GM19463 (cell line): ENCODE measurements at regions not wholly inside any gene's neighbourhood (a gene's known extent, or its start where the extent isn't known, plus 50 kb on each side); places are given as distances from the start of the nearest gene placed in this dataset.

ENCODE experiments used
- ATAC-seq: cut with Tn5 transposase; IDR thresholded peaks from one replicate; pipeline ENCODE4 v1.9.1; 2021; ENCODE audit warnings: mild to moderate bottlenecking, moderate library complexity; ENCODE audit not compliant: unreplicated experiment

DNA sequence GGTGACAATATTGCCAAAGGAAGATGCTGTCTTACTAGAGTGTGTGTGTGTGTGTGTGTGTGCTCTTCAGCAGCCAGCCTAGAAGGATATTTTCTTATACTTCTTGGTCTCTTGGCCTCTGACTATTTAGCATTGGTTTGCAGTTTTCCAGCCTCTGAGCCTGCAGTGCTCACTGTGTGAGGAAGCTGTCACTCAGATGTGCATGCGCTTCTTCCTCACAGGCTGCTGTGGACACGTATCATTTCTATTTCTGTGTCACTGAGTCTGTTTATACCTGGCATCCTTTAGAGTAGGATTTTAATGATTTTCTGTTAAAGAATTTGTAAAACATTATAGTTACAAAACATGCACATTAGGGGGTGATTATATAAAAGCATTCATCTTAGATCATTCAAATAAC, 83.3 kb downstream of the ALDH8A1 start:
- no peak for ATAC-seq

DNA sequence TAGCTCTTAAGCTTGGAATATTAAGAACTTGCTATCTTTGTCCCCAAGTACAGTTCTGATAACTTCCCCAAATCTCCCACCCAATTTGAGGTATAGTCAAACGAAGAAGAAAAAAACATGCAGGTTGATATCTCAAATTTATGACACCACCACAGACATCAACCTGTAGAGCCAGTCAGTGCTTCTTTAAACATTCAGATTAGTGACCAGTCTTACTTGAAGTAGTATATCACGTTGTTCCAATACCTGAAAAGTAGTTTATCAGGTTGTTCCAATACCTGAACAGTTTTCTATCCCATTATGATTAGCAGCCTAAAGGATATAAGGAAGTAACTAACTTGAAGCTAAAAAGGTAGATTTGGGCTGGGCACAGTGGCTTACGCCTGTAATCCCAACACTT, 85.3 kb downstream of the ALDH8A1 start:
- ATAC-seq: no peak

DNA sequence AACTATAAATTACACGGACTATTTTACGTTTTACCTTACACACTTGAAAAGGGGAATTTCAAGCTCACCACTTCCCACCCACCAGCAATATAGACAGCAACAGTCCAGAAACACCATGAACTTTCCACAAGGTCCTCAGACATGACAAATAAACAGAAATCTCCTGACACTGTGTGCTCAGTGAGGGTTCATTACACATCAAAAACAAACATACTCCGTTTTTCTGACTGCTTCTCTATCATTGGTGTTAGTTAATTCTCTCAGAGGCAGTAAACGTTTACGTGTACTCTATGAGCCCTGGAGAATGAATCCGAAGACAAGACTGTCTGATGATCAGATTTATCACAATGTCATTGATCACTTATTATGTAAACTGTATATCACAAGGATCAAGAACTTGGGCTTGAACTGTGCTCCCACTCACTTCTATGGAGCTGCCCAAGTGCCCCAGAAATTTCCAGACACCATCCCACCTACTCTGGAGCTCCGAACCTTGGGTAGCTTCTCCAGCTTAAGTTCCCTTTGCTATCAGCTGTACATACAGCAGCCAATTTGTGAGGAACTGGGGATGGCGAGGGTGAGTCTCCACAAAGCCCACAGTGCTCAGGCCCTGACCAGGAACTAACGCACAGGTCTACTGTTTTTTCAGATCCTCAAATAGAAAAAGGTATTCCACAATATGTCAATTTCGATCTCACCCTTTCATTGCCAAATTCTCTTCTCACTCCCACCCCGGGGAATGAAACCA, 86.0 kb downstream of the ALDH8A1 start:
- ATAC-seq: no peak

DNA sequence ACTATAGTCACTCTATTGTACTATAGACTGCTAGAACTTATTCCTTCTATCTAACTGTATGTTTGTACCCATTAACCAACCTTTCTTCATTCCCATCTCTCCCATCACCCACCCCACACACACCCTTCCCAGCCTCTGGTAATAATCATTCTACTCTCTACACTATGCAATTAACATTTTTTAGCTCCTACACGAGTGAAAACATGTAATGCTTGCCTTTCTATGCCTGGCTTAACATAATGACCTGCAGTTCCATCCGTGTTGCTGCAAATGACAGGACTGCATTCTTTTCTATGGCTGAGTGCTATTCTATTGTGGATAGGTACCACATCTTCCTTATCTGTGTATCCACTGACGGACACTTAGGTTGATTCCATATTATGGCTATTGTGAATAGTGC, 95.5 kb downstream of the ALDH8A1 start:
- no peak for ATAC-seq

DNA sequence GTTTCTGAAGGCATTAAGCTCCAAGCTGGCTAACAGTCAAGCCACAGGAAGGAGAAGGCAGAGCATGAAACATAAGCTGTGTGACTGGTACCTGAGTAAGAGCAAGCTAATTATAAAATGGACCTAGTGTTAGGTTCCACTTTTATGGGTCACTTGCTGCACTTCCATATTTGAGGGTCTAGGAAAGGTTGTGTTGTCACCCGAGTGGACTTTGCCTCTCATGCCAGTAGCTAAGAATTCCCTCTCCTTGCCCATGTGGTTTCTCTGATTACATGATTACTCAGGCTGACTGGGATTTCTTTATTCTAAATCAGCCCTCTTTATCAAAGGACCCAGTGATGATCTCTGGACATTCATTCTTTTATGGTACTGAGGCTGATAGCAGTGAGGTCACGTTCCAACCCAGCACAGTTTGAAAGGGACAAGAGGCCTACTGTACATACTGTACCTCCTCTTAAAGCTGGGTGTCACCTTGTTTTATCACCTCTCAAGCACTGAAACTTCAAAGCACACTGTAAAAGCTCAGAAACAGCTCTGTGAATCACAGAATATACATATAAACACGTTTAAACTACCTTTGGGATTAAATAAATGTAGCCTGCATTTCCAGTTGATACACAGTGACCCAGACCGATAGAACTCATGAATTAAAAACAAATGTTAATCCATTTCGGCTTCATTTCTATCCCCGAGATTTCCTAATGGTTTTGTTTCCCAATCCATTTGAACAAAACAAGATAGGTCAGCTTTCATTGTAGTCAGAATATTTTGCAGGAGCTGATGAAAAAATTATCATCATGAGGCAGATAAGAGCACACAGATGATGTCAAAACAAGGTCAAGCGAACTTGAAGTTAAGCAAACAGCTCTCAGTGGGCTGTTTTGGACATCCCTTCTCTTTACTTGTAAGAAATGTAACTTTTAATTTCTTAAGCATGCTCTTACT, 96.5 kb downstream of the ALDH8A1 start:
- no peak for ATAC-seq

DNA sequence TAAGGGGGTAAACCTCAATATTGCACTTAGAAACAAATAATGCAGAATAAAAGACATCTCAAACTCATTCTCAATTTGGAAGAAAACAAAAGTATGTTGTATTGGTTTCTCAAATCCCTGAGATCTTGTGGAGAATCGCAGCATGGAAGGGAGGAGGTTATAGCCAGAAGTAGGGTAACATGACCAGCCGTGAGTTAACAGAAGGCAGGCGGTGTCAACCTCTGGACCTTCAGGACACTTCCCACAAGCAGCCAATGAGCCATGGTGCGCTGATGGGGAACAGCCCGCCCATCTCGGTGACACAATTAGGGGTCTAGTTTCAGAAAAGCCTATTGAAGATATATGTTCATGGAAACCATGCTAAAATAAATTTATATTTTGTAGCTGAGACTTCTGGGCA, 98.4 kb downstream of the ALDH8A1 start:
- no peak for ATAC-seq

DNA sequence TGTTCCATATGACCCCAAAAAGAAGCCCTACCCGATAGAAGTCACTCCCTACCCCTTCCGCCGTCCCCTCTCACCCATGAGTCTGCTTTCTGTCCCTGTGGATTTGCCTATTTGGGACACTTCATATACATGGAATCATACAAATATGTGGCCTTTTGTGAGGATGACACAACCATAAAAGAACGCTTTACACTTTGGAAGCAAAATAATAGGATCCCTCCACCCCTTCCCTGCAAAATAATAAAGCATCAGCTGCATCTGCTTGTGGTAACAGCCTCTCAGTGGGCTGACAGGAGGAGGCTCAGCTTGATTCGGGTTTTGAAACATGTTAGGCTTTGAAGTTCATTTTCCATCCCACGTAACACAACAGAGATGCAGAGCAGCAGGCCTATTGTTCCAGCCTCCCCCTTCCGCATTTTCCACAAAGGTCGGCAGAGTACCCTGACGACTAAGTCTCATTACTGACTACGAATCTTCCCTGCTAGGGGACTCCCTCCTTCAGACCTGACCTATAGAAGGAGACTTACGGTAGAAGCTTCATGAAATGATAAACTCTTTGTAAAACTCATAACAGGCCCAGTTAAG, 99.1 kb downstream of the ALDH8A1 start:
- ATAC-seq: no peak

DNA sequence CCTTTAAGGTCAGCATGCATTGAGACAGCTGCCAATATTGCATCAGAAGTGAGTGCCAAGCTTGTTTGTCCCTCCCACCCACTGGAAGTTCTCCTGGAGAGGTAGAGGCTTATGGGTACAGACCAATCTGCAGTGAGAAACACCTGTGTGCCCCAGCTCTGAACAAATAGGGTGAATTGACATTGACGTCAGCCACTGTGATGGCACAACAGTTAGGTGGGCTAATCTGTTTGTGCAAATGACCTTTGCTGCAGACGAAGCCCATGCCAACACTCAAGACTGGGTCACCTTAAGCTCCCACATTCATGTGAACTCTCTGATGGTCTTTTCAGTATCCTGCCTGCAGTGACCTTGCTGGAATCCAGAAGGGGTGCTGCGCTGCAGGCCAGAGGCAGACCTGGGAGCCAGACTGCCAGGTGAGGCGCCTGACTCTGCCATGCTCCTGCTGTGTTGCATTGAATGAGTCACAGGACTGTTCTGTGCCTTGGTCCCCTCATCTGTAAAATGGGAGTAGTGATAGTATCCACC, 99.9 kb downstream of the ALDH8A1 start:
- no peak for ATAC-seq

DNA sequence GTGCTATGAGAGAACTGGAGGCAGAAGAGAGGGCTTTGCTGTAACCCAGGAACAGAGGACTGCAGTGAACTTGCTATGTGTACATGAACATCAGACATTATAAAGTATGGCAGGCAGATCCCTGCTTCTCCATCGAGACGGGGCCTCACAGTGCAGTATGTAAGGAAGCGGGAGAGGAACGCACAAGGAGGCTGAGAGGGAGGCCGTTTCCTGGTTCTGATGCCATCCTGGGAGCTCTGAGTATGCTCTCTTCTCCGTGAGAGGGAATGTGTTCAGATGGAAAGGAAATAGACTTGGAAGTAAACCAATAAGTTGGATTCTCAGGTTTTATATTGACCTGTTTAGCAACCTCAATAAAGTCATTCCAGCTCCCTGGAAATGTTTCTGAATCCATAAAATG, 101.8 kb downstream of the ALDH8A1 start:
- ATAC-seq: no peak

DNA sequence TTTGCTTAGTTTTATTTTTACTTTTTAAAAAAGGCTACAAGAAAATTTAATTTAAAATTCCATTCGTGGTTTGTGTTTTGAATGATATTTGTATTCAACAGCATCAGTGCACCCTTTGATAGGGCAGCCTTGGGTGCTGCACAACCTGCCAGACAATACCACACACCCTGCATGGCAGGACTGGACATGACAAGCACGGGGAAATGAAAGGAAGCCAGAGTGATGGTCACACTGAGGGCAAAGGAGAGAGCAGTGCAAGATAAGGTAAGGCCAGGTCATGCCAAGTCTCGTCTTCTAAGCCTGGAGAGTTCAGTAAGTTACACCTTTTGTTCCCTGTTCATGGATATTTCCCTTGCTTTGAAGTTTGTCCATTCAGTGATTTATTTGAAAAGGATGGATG, 103.0 kb downstream of the ALDH8A1 start:
- ATAC-seq: no peak

DNA sequence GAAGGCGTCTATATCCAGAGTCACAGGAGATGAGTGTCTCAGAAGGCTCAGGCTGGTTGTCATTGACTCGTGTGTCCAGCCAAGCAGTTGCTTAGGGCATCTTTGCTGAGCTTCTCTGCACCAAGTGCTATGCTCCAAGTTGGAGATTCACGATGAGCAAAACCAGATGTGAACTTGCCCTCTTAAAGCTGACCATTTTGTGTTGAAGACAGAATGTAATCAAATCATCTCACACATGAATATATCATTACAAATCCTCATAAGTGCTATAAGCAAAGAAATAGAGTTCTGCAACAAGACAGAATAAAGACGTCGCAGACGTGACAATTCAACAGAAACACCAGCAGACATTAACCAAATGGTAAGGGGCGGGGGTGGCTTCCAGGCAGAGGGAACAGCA, 103.9 kb downstream of the ALDH8A1 start:
- ATAC-seq: no peak

DNA sequence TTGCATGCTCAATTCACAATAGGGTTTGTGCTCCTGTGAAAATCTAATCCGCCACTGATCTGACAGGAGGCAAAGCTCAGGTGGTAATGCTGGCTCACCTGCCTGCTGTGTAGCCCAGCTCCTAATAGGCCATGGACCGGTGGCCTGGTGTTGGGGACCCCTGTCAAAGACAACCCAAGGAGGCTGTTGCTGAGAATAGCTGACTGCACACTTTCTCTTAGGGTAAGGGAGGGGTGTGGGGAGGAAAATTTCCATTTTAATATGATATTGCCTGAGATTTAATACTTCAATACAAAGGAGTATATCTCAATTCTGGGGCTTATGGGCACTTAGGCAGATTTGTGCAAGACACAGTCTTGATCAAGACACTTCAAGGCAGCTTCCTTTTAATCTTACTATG, 105.8 kb downstream of the ALDH8A1 start:
- ATAC-seq: no peak

DNA sequence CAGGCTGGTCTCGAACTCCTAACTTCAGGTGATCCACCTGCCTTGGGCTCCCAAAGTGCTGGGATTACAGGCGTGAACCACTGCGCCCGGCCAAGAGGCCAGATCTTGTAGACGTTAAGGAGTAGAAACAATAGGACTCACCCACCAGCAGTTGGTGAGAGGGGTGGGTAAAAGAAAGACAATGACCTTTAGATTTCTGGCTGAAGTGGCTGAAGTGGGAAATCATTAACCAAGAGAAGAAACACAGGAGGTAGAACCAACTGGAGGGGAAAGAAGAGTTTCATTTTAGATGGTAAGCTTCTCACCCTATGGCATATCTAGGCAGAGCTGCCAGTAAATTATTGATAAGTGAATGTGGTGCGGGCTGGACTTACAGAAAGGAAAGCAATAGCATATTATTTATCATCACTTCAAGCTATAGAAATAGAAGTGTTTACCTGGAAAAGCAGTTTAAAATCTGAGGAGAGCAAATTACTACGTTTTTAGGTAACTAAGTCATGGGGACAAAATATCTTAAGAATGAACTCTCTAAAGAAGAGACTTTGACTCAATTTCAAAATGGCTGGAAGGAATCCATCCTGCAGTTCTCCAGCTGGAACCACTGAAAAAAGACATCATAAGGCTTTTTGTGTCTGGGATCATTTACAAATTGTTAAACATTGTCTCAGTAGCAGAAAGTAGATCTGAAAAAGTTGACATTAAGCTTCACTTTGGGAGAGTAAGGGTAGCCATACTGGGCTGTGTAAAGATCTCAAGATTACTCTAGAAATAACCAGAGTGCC, 109.6 kb downstream of the ALDH8A1 start:
- peak; percentile 90 for ATAC-seq

DNA sequence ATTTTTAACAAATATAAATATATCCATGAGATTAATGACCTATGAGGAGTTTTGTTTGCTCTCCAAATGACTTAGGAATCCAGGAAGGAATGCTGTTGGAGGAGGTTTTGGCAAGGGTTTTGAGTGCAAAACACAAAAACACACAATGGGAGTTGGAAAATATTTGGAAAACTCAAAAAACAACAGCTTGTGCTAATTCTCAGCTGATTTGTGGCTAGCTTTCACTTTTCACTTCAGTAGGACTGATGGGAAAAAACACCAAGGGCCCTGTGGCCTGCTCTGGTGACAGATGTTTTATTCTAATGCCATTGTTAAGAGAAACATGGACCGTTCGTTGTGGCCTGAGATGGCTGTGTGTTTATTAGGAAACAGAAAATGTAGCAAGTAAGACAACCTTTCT, 113.9 kb downstream of the ALDH8A1 start:
- no peak for ATAC-seq

DNA sequence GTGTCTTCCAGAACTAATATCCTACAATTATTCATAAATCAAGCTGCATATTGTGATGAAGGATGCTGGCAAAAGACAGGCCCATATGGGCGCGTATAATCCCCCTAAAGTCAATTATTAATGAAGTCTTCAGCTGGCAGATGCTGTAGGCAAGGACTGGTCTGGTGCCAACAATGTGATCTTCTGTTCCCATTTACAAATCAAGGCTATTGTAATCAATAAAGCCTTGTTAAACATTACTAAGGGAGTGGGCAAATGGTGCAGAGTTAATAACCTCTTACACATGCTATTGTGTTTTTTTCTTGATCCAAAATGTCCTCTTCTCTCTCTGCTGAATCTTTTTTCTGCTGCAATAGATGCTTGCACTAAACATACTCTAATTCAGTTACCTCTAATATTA, 119.0 kb downstream of the ALDH8A1 start:
- no peak for ATAC-seq

DNA sequence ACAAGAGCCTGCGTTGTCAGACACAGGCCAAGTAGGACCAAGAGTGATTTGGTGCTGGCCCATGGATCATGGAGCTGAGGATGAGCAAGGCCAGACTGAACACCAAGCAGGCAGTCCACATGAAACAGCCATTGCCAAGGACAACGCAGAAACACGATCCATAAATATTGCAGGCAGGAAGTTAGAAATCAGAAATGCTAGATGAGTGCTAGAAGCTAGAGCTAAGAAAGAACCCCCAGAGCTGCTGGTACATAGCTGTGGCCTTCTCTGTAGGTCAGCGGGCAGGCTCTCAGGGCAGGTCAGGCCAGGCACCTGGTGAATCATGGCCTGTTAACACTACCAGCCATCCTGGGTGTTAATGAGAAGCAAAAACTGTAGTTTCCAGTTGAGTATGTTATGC, 119.7 kb downstream of the ALDH8A1 start:
- no peak for ATAC-seq

DNA sequence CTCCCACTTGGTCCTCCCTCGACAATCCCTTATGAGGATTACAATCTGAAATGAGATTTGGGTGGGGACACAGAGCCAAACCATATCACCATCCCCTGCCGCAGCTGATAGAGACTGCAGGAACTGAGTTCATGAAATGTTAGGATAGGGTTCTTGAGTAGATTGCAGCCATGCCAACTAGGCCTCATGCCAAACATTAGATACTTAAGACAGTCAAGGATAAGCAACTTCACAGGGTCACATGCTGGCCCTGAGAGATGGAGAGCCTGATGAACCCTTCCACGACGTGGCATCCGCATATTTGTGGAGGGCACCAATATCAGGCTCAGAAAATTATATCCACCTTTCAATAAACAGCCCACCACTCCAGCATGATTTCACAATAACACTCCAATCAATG, 121.3 kb downstream of the ALDH8A1 start:
- no peak for ATAC-seq

DNA sequence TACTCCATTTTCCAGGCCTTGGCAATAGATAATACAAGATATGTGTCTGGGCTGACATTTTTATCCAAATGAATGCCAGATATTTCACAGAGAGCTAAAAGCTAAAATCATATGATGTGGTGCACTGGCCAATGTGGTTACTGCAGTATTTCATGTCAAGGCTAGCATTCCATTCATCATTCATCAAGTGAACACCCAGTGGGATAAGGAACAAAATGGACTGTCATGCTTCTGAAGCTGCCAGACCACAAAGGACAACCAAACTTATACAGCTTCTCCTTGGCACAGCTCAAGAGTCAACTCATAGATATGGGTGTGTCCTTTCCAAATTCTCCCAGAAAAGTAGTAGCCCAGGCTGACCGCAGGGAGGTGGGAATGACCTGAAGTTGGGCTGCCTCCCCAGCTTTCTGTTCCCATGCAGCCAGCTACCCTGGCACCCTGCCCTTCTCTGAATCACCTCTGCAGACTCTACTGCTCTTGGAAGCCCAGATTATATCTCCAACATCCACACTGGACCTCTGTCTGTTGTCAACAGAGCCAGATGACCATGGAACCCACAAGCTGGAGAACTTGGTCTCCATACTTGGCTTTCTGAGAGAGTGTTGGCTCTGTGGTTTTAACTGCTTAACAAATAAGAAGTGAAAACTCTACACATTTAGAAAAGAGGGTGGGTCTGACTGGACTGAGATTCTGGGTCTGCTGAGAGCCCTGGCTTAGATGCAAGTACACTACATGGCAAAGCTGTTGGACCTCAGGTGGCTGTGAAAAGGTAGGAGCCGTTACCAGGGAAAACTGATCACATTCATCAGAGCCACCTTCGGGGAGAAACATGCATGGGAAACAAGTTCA, 122.8 kb downstream of the ALDH8A1 start:
- ATAC-seq: no peak

DNA sequence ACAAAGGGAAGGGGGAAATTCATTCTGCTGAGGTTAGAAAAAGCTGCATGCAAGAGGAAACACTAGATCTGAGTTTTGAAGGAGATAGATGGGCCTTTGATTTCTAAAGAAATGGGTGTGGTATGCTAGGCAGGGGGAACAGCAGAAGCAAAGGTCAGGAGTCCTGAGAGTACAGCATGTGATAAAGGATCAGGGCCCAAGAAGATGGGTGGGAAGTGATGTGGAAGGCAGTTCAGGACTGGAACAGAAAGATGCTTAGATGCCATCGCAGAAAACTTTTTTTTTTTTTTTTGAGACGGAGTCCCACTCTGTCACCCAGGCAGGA, 126.2 kb downstream of the ALDH8A1 start:
- no peak for ATAC-seq
